Subcutaneous abdominal adipose tissue (tissue), 5 donors: ENCODE measurements at regions not wholly inside any gene's neighbourhood (a gene's known extent, or its start where the extent isn't known, plus 50 kb on each side); places are given as distances from the start of the nearest gene placed in this dataset.

Experiments used
- H3K27ac ChIP-seq: one replicate; pipeline ENCODE4 v1.7.0; 2013; ENCODE audit warnings: low read depth, mild to moderate bottlenecking, inconsistent platforms, low read length, moderate library complexity
- H3K27me3 ChIP-seq, 5 donors: one replicate each; pipeline ENCODE4 v1.7.0; 2013; ENCODE audit warnings: low read length in 5 of 5, inconsistent platforms in 1 of 5; ENCODE audit not compliant: control insufficient read depth in 5 of 5, insufficient read depth in 4 of 5
- H3K36me3 ChIP-seq, 5 donors: one replicate each; pipeline ENCODE4 v1.7.0; 2013; ENCODE audit warnings: low read length in 5 of 5; ENCODE audit not compliant: control insufficient read depth in 5 of 5, insufficient read depth in 5 of 5
- H3K4me1 ChIP-seq, 5 donors: one replicate each; pipeline ENCODE4 v1.7.0; 2013; ENCODE audit warnings: low read length in 5 of 5, mild to moderate bottlenecking in 3 of 5, moderate library complexity in 1 of 5; ENCODE audit not compliant: control insufficient read depth in 5 of 5, insufficient read depth in 5 of 5
- H3K4me3 ChIP-seq, 5 donors: one replicate each; pipeline ENCODE4 v1.7.0; 2013; ENCODE audit warnings: low read length in 5 of 5, low read depth in 1 of 5
- H3K9ac ChIP-seq, 5 donors: one replicate each; pipeline ENCODE4 v1.7.0; 2013; ENCODE audit warnings: low read length in 5 of 5, mild to moderate bottlenecking in 4 of 5, moderate library complexity in 3 of 5
- H3K9me3 ChIP-seq, 5 donors: one replicate each; pipeline ENCODE4 v1.7.0; 2013; ENCODE audit warnings: low read length in 5 of 5; ENCODE audit not compliant: control insufficient read depth in 5 of 5
- donor health status: healthy.
- donor health status: healthy.
- donor health status: healthy.
- donor health status: healthy.
- donor health status: healthy.

- Histone ChIP-seq H3K36me3 (no peaks in the 10 kb centered on the region), H3K27ac (no peak overlapping the region), H3K4me3 (no peak overlapping the region), H3K9me3 (no peaks in the 10 kb centered on the region), H3K27me3 (no peaks in the 10 kb centered on the region), H3K4me1 (no peaks in the 10 kb centered on the region), H3K9ac (no peak overlapping the region)
These were observed 502.2 kb upstream of the USP15 start for GRCh38 chr12:61757831-61758505.

- no peaks in the 10 kb centered on the region for H3K36me3 ChIP-seq
- no peak overlapping the region for H3K9ac ChIP-seq
- no peaks in the 10 kb centered on the region for H3K4me1 ChIP-seq
- no peaks in the 10 kb centered on the region for H3K27me3 ChIP-seq
- H3K9me3 ChIP-seq, result no peaks in the 10 kb centered on the region
- no peak overlapping the region for H3K4me3 ChIP-seq
- no peak overlapping the region for H3K27ac ChIP-seq
These were observed 501.5 kb upstream of the USP15 start for GRCh38 chr12:61758661-61759060.

GRCh38 chr12:61765926-61766325 lies 494.3 kb upstream of the USP15 start:
- Histone ChIP-seq H3K4me1 (no peaks in the 10 kb centered on the region), H3K27me3 (no peaks in the 10 kb centered on the region), H3K9ac (no peak overlapping the region), H3K27ac (no peak overlapping the region), H3K9me3 (peaks cover 0 to 2% (median 0%) of the 10 kb centered on the region in 5 donors), H3K4me3 (no peak overlapping the region), H3K36me3 (no peaks in the 10 kb centered on the region)

- H3K9me3 ChIP-seq, result no peaks in the 10 kb centered on the region
- H3K4me1 ChIP-seq, result peaks cover 0 to 2% (median 0%) of the 10 kb centered on the region in 5 donors
- H3K27me3 ChIP-seq, result no peaks in the 10 kb centered on the region
- H3K4me3 ChIP-seq, result no peak overlapping the region
- H3K27ac ChIP-seq, result no peak overlapping the region
- H3K9ac ChIP-seq, result no peak overlapping the region
- H3K36me3 ChIP-seq, result no peaks in the 10 kb centered on the region
These were observed 479.8 kb upstream of the USP15 start for GRCh38 chr12:61780435-61780834.

- no peaks in the 10 kb centered on the region for H3K36me3 ChIP-seq
- H3K9ac ChIP-seq, result no peak overlapping the region
- H3K4me1 ChIP-seq, result peaks cover 0 to 2% (median 0%) of the 10 kb centered on the region in 5 donors
- no peak overlapping the region for H3K27ac ChIP-seq
- no peaks in the 10 kb centered on the region for H3K27me3 ChIP-seq
- no peak overlapping the region for H3K4me3 ChIP-seq
- H3K9me3 ChIP-seq, result no peaks in the 10 kb centered on the region
These were observed 479.1 kb upstream of the USP15 start for GRCh38 chr12:61781021-61781581.

GRCh38 chr12:61796846-61797245 lies 463.4 kb upstream of the USP15 start:
- Histone ChIP-seq H3K9me3 (no peaks in the 10 kb centered on the region), H3K27ac (no peak overlapping the region), H3K9ac (no peak overlapping the region), H3K4me3 (no peak overlapping the region), H3K36me3 (no peaks in the 10 kb centered on the region), H3K4me1 (peaks cover 0 to 11% (median 4%) of the 10 kb centered on the region in 5 donors), H3K27me3 (no peaks in the 10 kb centered on the region)

GRCh38 chr12:61797266-61797665 lies 462.9 kb upstream of the USP15 start:
- Histone ChIP-seq H3K9ac (no peak overlapping the region), H3K4me1 (peaks cover 0 to 11% (median 4%) of the 10 kb centered on the region in 5 donors), H3K9me3 (no peaks in the 10 kb centered on the region), H3K27me3 (no peaks in the 10 kb centered on the region), H3K36me3 (no peaks in the 10 kb centered on the region), H3K27ac (no peak overlapping the region), H3K4me3 (no peak overlapping the region)

GRCh38 chr12:61798778-61799177 lies 461.4 kb upstream of the USP15 start:
- H3K9ac ChIP-seq, result no peak overlapping the region
- no peak overlapping the region for H3K27ac ChIP-seq
- H3K27me3 ChIP-seq, result no peaks in the 10 kb centered on the region
- H3K4me1 ChIP-seq, result peaks cover 0 to 11% (median 4%) of the 10 kb centered on the region in 5 donors
- H3K36me3 ChIP-seq, result no peaks in the 10 kb centered on the region
- no peak overlapping the region for H3K4me3 ChIP-seq
- no peaks in the 10 kb centered on the region for H3K9me3 ChIP-seq

- Histone ChIP-seq H3K27ac (no peak overlapping the region), H3K27me3 (no peaks in the 10 kb centered on the region), H3K4me1 (no peaks in the 10 kb centered on the region), H3K9ac (no peak overlapping the region), H3K4me3 (no peak overlapping the region), H3K36me3 (no peaks in the 10 kb centered on the region), H3K9me3 (peaks cover 0 to 8% (median 0%) of the 10 kb centered on the region in 5 donors)
These were observed 455.9 kb upstream of the USP15 start for GRCh38 chr12:61804301-61804700.

- H3K4me1 ChIP-seq, result no peaks in the 10 kb centered on the region
- H3K9ac ChIP-seq, result no peak overlapping the region
- no peaks in the 10 kb centered on the region for H3K36me3 ChIP-seq
- peaks cover 0 to 8% (median 0%) of the 10 kb centered on the region in 5 donors for H3K9me3 ChIP-seq
- H3K27ac ChIP-seq, result no peak overlapping the region
- H3K4me3 ChIP-seq, result no peak overlapping the region
- no peaks in the 10 kb centered on the region for H3K27me3 ChIP-seq
These were observed 451.3 kb upstream of the USP15 start for GRCh38 chr12:61808856-61809255.
